ENCODE measurements at regions not wholly inside any gene's neighbourhood (a gene's known extent, or its start where the extent isn't known, plus 50 kb on each side); places are given as distances from the start of the nearest gene placed in this dataset.

- no peaks in the 10 kb centered on the region for H3K4me1 ChIP-seq (ENCODE audit: control insufficient read depth, low read depth, low read length)
- H3K9ac ChIP-seq (ENCODE audit: low read length), result no peak overlapping the region
- no peaks in the 10 kb centered on the region for H3K9me3 ChIP-seq (ENCODE audit: control insufficient read depth, low read depth, low read length)
- H3K4me3 ChIP-seq (ENCODE audit: low read length), result no peak overlapping the region
- no peaks in the 10 kb centered on the region for H3K27me3 ChIP-seq (ENCODE audit: control insufficient read depth, insufficient read depth, low read length)
- H3K36me3 ChIP-seq (ENCODE audit: control insufficient read depth, low read depth, low read length), result no peaks in the 10 kb centered on the region
- no peak overlapping the region for H3K27ac ChIP-seq (ENCODE audit: low read length)
Measured at GRCh38 chr1:81377406-81377805, 423.3 kb upstream of the ADGRL2 start.

- no peaks in the 10 kb centered on the region for H3K9me3 ChIP-seq (ENCODE audit: control insufficient read depth, low read depth, low read length)
- no peak overlapping the region for H3K9ac ChIP-seq (ENCODE audit: low read length)
- H3K4me3 ChIP-seq (ENCODE audit: low read length), result no peak overlapping the region
- no peaks in the 10 kb centered on the region for H3K4me1 ChIP-seq (ENCODE audit: control insufficient read depth, low read depth, low read length)
- no peaks in the 10 kb centered on the region for H3K27me3 ChIP-seq (ENCODE audit: control insufficient read depth, insufficient read depth, low read length)
- H3K27ac ChIP-seq (ENCODE audit: low read length), result no peak overlapping the region
- no peaks in the 10 kb centered on the region for H3K36me3 ChIP-seq (ENCODE audit: control insufficient read depth, low read depth, low read length)
Measured at GRCh38 chr1:81375884-81376548, 424.7 kb upstream of the ADGRL2 start.

GRCh38 chr1:81374481-81374880 lies 426.3 kb upstream of the ADGRL2 start:
- H3K36me3 ChIP-seq (ENCODE audit: control insufficient read depth, low read depth, low read length), result no peaks in the 10 kb centered on the region
- H3K9ac ChIP-seq (ENCODE audit: low read length), result no peak overlapping the region
- H3K27ac ChIP-seq (ENCODE audit: low read length), result no peak overlapping the region
- H3K4me3 ChIP-seq (ENCODE audit: low read length), result no peak overlapping the region
- no peaks in the 10 kb centered on the region for H3K27me3 ChIP-seq (ENCODE audit: control insufficient read depth, insufficient read depth, low read length)
- no peaks in the 10 kb centered on the region for H3K9me3 ChIP-seq (ENCODE audit: control insufficient read depth, low read depth, low read length)
- peaks cover 4% of the 10 kb centered on the region for H3K4me1 ChIP-seq (ENCODE audit: control insufficient read depth, low read depth, low read length)

GRCh38 chr1:81371864-81372263 lies 428.9 kb upstream of the ADGRL2 start:
- Histone ChIP-seq H3K27me3 (ENCODE audit: control insufficient read depth, insufficient read depth, low read length) (no peaks in the 10 kb centered on the region), H3K36me3 (ENCODE audit: control insufficient read depth, low read depth, low read length) (no peaks in the 10 kb centered on the region), H3K4me3 (ENCODE audit: low read length) (no peak overlapping the region), H3K4me1 (ENCODE audit: control insufficient read depth, low read depth, low read length) (peaks cover 8% of the 10 kb centered on the region), H3K9ac (ENCODE audit: low read length) (no peak overlapping the region), H3K27ac (ENCODE audit: low read length) (no peak overlapping the region), H3K9me3 (ENCODE audit: control insufficient read depth, low read depth, low read length) (no peaks in the 10 kb centered on the region)

GRCh38 chr1:81369833-81370232 lies 430.9 kb upstream of the ADGRL2 start:
- Histone ChIP-seq H3K4me3 (ENCODE audit: low read length) (no peak overlapping the region), H3K9ac (ENCODE audit: low read length) (no peak overlapping the region), H3K36me3 (ENCODE audit: control insufficient read depth, low read depth, low read length) (no peaks in the 10 kb centered on the region), H3K27ac (ENCODE audit: low read length) (no peak overlapping the region), H3K4me1 (ENCODE audit: control insufficient read depth, low read depth, low read length) (peaks cover 8% of the 10 kb centered on the region), H3K9me3 (ENCODE audit: control insufficient read depth, low read depth, low read length) (no peaks in the 10 kb centered on the region), H3K27me3 (ENCODE audit: control insufficient read depth, insufficient read depth, low read length) (no peaks in the 10 kb centered on the region)

- no peak overlapping the region for H3K4me3 ChIP-seq (ENCODE audit: low read length)
- no peaks in the 10 kb centered on the region for H3K27me3 ChIP-seq (ENCODE audit: control insufficient read depth, insufficient read depth, low read length)
- H3K9me3 ChIP-seq (ENCODE audit: control insufficient read depth, low read depth, low read length), result no peaks in the 10 kb centered on the region
- H3K9ac ChIP-seq (ENCODE audit: low read length), result no peak overlapping the region
- no peaks in the 10 kb centered on the region for H3K36me3 ChIP-seq (ENCODE audit: control insufficient read depth, low read depth, low read length)
- H3K27ac ChIP-seq (ENCODE audit: low read length), result no peak overlapping the region
- peaks cover 8% of the 10 kb centered on the region for H3K4me1 ChIP-seq (ENCODE audit: control insufficient read depth, low read depth, low read length)
Measured at GRCh38 chr1:81366173-81366572, 434.6 kb upstream of the ADGRL2 start.

GRCh38 chr1:81364088-81364487 lies 436.6 kb upstream of the ADGRL2 start:
- no peak overlapping the region for H3K4me3 ChIP-seq (ENCODE audit: low read length)
- no peak overlapping the region for H3K27ac ChIP-seq (ENCODE audit: low read length)
- H3K9ac ChIP-seq (ENCODE audit: low read length), result no peak overlapping the region
- H3K9me3 ChIP-seq (ENCODE audit: control insufficient read depth, low read depth, low read length), result no peaks in the 10 kb centered on the region
- H3K36me3 ChIP-seq (ENCODE audit: control insufficient read depth, low read depth, low read length), result no peaks in the 10 kb centered on the region
- no peaks in the 10 kb centered on the region for H3K27me3 ChIP-seq (ENCODE audit: control insufficient read depth, insufficient read depth, low read length)
- peaks cover under 1% of the 10 kb centered on the region for H3K4me1 ChIP-seq (ENCODE audit: control insufficient read depth, low read depth, low read length)

GRCh38 chr1:81358151-81358550 lies 442.6 kb upstream of the ADGRL2 start:
- Histone ChIP-seq H3K4me1 (ENCODE audit: control insufficient read depth, low read depth, low read length) (no peaks in the 10 kb centered on the region), H3K36me3 (ENCODE audit: control insufficient read depth, low read depth, low read length) (no peaks in the 10 kb centered on the region), H3K27ac (ENCODE audit: low read length) (no peak overlapping the region), H3K9me3 (ENCODE audit: control insufficient read depth, low read depth, low read length) (no peaks in the 10 kb centered on the region), H3K27me3 (ENCODE audit: control insufficient read depth, insufficient read depth, low read length) (no peaks in the 10 kb centered on the region), H3K4me3 (ENCODE audit: low read length) (no peak overlapping the region), H3K9ac (ENCODE audit: low read length) (no peak overlapping the region)

- Histone ChIP-seq H3K4me1 (ENCODE audit: control insufficient read depth, low read depth, low read length) (peaks cover 40% of the 10 kb centered on the region), H3K9me3 (ENCODE audit: control insufficient read depth, low read depth, low read length) (no peaks in the 10 kb centered on the region), H3K4me3 (ENCODE audit: low read length) (no peak overlapping the region), H3K27me3 (ENCODE audit: control insufficient read depth, insufficient read depth, low read length) (no peaks in the 10 kb centered on the region), H3K27ac (ENCODE audit: low read length) (no peak overlapping the region), H3K36me3 (ENCODE audit: control insufficient read depth, low read depth, low read length) (no peaks in the 10 kb centered on the region), H3K9ac (ENCODE audit: low read length) (no peak overlapping the region)
Measured at GRCh38 chr1:81351864-81352263, 448.9 kb upstream of the ADGRL2 start.

- peak overlapping the region; percentile 25 for H3K4me3 ChIP-seq (ENCODE audit: low read length)
- no peak overlapping the region for H3K9ac ChIP-seq (ENCODE audit: low read length)
- H3K4me1 ChIP-seq (ENCODE audit: control insufficient read depth, low read depth, low read length), result peaks cover 40% of the 10 kb centered on the region
- H3K9me3 ChIP-seq (ENCODE audit: control insufficient read depth, low read depth, low read length), result no peaks in the 10 kb centered on the region
- H3K27me3 ChIP-seq (ENCODE audit: control insufficient read depth, insufficient read depth, low read length), result no peaks in the 10 kb centered on the region
- no peaks in the 10 kb centered on the region for H3K36me3 ChIP-seq (ENCODE audit: control insufficient read depth, low read depth, low read length)
- H3K27ac ChIP-seq (ENCODE audit: low read length), result peak overlapping the region; percentile 67
Measured at GRCh38 chr1:81349194-81349965, 451.4 kb upstream of the ADGRL2 start.

- Histone ChIP-seq H3K36me3 (ENCODE audit: control insufficient read depth, low read depth, low read length) (no peaks in the 10 kb centered on the region), H3K4me3 (ENCODE audit: low read length) (no peak overlapping the region), H3K9ac (ENCODE audit: low read length) (no peak overlapping the region), H3K4me1 (ENCODE audit: control insufficient read depth, low read depth, low read length) (peaks cover 24% of the 10 kb centered on the region), H3K27me3 (ENCODE audit: control insufficient read depth, insufficient read depth, low read length) (no peaks in the 10 kb centered on the region), H3K9me3 (ENCODE audit: control insufficient read depth, low read depth, low read length) (no peaks in the 10 kb centered on the region), H3K27ac (ENCODE audit: low read length) (no peak overlapping the region)
Measured at GRCh38 chr1:81345110-81345509, 455.6 kb upstream of the ADGRL2 start.

- H3K9ac ChIP-seq (ENCODE audit: low read length), result no peak overlapping the region
- H3K36me3 ChIP-seq (ENCODE audit: control insufficient read depth, low read depth, low read length), result no peaks in the 10 kb centered on the region
- no peak overlapping the region for H3K4me3 ChIP-seq (ENCODE audit: low read length)
- no peaks in the 10 kb centered on the region for H3K9me3 ChIP-seq (ENCODE audit: control insufficient read depth, low read depth, low read length)
- H3K4me1 ChIP-seq (ENCODE audit: control insufficient read depth, low read depth, low read length), result peaks cover 9% of the 10 kb centered on the region
- no peak overlapping the region for H3K27ac ChIP-seq (ENCODE audit: low read length)
- no peaks in the 10 kb centered on the region for H3K27me3 ChIP-seq (ENCODE audit: control insufficient read depth, insufficient read depth, low read length)
Measured at GRCh38 chr1:81340239-81340638, 460.5 kb upstream of the ADGRL2 start.

Data from iPS-18a (cell line).